ENCODE measurements at regions not wholly inside any gene's neighbourhood (a gene's known extent, or its start where the extent isn't known, plus 50 kb on each side); places are given as distances from the start of the nearest gene placed in this dataset.
A peak's percentile ranks its signal among the peaks of the same experiment; 100 is the strongest.

DNA sequence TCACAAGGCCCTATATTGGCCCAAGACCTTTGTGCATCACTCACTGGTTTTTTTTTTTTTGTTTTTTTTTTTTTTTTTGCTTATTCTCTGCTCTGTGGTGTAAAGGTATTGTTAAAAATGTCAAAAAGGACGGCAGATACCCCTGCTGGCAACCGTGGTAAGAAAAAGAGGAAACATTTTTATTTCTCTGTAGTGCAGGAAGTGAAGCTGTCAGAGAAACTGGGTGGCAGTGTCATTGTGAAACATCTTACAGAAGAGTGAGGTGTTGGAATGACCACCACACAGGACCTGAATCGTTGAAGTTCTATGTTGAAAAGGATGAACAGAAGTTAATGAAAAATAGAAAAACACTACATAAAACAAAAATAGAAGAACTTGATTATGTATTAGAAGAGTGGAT lies 346.4 kb downstream of the FGF9 start:
- Histone ChIP-seq H3K27me3 (no peaks in the 10 kb centered on the region), H3K36me3 (no peaks in the 10 kb centered on the region), H3K4me1 (peaks cover 0 to 6% (median 0%) of the 10 kb centered on the region in 9 donors), H3K27ac (no peak overlapping the region), H3K9me3 (peaks cover 0 to 3% (median 0%) of the 10 kb centered on the region in 11 donors), H3K4me3 (no peak overlapping the region)
- peak in 1 of 8 donors; percentile 20 for ATAC-seq
- DNase-seq = no peak
- intact Hi-C loops (cut with DNase I) = no loop called here
- TF ChIP-seq, protein P1, sequence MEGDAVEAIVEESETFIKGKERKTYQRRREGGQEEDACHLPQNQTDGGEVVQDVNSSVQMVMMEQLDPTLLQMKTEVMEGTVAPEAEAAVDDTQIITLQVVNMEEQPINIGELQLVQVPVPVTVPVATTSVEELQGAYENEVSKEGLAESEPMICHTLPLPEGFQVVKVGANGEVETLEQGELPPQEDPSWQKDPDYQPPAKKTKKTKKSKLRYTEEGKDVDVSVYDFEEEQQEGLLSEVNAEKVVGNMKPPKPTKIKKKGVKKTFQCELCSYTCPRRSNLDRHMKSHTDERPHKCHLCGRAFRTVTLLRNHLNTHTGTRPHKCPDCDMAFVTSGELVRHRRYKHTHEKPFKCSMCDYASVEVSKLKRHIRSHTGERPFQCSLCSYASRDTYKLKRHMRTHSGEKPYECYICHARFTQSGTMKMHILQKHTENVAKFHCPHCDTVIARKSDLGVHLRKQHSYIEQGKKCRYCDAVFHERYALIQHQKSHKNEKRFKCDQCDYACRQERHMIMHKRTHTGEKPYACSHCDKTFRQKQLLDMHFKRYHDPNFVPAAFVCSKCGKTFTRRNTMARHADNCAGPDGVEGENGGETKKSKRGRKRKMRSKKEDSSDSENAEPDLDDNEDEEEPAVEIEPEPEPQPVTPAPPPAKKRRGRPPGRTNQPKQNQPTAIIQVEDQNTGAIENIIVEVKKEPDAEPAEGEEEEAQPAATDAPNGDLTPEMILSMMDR (IDR thresholded peaks at IDR 0.05) = no peak
- WGBS, 2 donors = 72 to 77% methylated on average over 3 of the region's 3 CpGs

DNA sequence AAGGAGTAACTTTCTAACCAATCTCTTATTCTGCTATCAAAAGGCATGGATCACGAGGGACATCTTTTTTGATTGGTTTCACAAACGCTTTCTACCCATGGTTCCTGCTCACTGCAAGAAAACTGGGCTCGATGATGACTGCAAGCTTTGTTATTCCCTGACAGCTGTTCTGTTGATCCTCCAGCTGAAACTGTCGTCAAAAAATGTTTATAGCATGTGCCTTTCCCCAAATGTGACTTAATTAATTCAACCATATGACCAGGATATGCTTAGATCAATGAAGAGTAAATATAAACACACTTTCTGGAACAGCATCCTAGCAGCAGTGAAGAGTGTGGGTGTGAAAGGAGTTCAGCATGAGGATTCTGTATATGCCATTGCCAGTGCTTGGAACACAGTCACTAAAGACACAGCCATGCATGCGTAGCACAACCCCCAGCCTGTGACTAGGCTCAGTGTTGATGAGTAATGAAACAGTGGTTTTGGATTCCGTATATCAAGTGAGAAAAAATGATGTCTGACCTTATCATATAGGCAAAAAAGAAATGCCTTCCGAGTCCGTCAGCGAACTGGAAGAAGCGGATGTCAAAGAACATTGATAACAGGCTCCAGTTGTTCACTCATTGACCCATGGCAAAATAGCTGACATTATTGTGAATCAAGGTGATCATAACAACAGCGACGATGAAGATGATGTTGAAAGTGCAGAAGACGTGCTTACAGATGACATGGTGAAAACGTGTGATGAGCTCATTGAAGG lies 347.4 kb downstream of the FGF9 start:
- H3K9me3 ChIP-seq = peaks cover 0 to 3% (median 0%) of the 10 kb centered on the region in 11 donors
- no peak for DNase-seq
- no peak overlapping the region for H3K27ac ChIP-seq
- no peaks in the 10 kb centered on the region for H3K27me3 ChIP-seq
- peaks cover 0 to 6% (median 0%) of the 10 kb centered on the region in 9 donors for H3K4me1 ChIP-seq
- ATAC-seq = no peak
- H3K4me3 ChIP-seq = no peak overlapping the region
- intact Hi-C loops (cut with DNase I) = no loop called here
- H3K36me3 ChIP-seq = no peaks in the 10 kb centered on the region
- 81% methylated on average over 14 of the region's 14 CpGs for WGBS, 2 donors
- TF ChIP-seq, protein P1 (IDR thresholded peaks at IDR 0.05) = no peak

DNA sequence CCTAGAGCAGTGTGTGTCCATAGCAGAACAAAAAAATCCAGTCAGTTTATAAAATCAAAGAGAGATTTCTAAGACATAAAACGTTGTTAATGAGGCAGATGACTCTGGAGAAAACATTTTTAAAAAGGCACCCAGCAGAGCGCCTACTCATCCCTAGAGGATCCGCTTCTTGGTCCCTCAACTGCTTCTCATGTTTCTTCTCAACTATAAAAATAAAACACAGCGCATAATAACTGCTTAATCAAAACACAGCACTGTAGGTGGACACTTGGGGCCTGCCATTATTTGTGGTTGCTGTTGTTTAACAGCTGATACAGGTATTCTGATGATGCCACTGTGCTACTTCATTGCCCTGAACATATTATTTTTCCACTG lies 347.9 kb downstream of the FGF9 start:
- intact Hi-C loops (cut with DNase I) = no loop called here
- no peaks in the 10 kb centered on the region for H3K27me3 ChIP-seq
- peaks cover 0 to 6% (median 0%) of the 10 kb centered on the region in 9 donors for H3K4me1 ChIP-seq
- DNase-seq (no peak), ATAC-seq (no peak)
- TF ChIP-seq, protein P1 (IDR thresholded peaks at IDR 0.05) = no peak
- H3K27ac ChIP-seq = no peak overlapping the region
- no peak overlapping the region for H3K4me3 ChIP-seq
- 87 to 88% methylated on average over 4 of the region's 4 CpGs for WGBS, 2 donors
- H3K36me3 ChIP-seq = no peaks in the 10 kb centered on the region
- H3K9me3 ChIP-seq = peaks cover 0 to 3% (median 0%) of the 10 kb centered on the region in 11 donors

DNA sequence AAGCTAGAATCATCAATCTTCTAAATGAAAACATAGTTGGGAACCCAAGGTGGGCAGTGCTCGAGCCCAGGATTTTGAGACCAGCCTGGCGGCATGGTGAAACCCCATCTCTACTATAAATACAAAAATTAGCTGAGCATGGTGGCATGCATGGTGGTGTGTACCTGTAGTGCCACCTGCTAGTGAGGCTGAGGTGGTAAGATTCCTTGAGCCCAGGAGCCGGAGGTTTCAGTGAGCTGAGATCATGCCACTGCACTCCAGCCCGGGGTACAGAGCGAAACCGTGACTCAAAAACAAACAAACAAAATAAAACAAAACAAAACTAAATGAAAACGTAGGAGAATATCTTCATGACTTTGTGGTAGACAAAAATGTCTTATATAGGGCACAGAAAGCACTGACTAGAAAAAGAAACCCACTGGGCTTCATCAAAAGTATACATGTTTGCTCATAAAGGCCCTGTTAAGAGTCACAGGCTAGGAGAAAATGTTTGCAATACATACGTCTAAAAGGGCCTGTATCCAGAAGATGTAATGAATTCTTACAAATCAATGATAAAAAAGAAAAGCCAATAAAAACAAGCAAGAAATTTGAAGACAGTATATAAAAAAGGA lies 353.6 kb downstream of the FGF9 start:
- 88 to 90% methylated on average over 8 of the region's 8 CpGs for WGBS, 2 donors
- ATAC-seq (no peak), DNase-seq (no peak)
- H3K9me3 ChIP-seq = no peaks in the 10 kb centered on the region
- no peak overlapping the region for H3K4me3 ChIP-seq
- TF ChIP-seq, protein P1 (IDR thresholded peaks at IDR 0.05) = no peak
- intact Hi-C loops (cut with DNase I) = no loop called here
- no peaks in the 10 kb centered on the region for H3K4me1 ChIP-seq
- H3K27ac ChIP-seq = no peak overlapping the region
- no peaks in the 10 kb centered on the region for H3K36me3 ChIP-seq
- H3K27me3 ChIP-seq = no peaks in the 10 kb centered on the region
